Kidney glomerular epithelial cell (primary cell): ENCODE measurements at regions not wholly inside any gene's neighbourhood (a gene's known extent, or its start where the extent isn't known, plus 50 kb on each side); places are given as distances from the start of the nearest gene placed in this dataset.
"Not testable (repeated sequence)": the region's sequence is repeated elsewhere in the genome, so short reads cannot be mapped to it uniquely, and the experiment has no call there.

Source experiments
- DNase-seq: peaks from one replicate; lab custom pipeline; 2025; lab: John Stamatoyannopoulos, UW

- no peak for DNase-seq
These were observed 254.0 kb upstream of the GAS1 start for GRCh38 chr9:87201351-87201751.

DNA sequence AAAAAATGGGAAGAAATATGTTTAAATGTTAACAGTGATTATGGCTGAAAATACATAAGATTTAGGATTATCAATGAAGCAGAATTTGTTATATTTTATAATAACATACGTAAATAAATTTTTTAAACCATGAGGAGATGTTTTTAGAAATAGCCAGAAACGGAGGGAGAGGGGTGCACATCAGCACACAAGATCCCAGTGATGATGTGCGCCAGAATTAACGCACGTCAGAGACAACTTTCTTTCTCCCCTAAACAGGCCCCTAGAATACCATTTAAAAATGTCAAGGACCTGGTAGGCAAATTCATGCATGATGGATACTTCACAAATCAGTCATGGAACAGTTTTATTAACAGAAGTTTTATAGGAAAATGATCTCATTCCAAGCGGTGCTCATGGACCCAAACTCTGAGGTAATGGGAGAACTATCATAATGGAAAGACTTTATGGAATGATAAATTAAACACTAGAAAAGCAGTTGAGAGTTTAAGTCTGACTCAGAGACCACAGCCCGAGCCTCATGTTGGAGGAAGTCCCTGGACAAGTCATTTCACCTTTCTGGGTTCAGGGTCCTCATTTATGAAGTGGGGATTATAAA is 258.9 kb upstream of the GAS1 start:
- DNase-seq = peak; percentile 78

GRCh38 chr9:87210658-87211057 is 263.4 kb upstream of the GAS1 start:
- not testable (repeated sequence) for DNase-seq

GRCh38 chr9:87211669-87212068 is 264.4 kb upstream of the GAS1 start:
- no peak for DNase-seq

DNA sequence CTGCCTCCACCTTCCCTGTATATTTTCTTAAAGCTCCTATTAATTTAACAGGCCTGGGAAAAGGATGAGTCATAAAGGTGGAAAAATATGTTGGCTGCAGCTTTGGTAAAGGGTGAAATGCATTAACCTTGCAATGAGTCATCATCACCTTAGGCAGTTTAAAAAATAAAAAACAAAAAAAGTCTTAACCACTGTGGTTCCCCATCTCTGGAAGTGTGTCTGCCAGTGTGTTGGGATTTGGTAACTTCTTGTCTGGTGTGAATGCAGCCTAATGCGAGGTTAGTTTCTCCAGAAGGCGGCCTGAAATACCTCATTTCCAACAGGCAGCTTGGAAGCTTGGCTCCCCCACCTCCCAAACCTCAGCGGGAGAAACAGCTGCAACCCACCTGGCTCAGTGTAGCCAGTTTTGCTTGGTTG is 265.3 kb upstream of the GAS1 start:
- DNase-seq = peak; percentile 65

- peak; percentile 34 for DNase-seq
These were observed 266.6 kb upstream of the GAS1 start for GRCh38 chr9:87213948-87214347.

DNA sequence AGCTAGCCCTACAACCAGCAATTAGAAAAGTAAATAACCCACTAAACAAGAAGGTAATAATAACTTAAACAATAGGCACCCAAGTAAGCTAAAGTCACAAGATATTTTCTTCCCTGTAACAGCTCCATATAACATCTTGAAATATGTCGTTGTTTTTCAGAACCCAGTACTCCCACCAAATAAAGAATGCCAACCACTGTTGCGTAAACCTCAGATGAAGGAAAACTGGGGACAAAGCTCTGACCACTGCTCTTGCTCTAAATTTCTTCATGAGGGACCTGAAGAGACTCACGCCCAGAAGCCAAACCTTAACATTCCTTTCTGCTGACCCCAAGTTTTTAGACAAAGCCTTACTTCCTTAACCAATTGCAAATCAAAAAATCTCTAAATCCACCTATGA is 267.7 kb upstream of the GAS1 start:
- no peak for DNase-seq

- no peak for DNase-seq
These were observed 268.7 kb upstream of the GAS1 start for GRCh38 chr9:87216036-87216435.

DNA sequence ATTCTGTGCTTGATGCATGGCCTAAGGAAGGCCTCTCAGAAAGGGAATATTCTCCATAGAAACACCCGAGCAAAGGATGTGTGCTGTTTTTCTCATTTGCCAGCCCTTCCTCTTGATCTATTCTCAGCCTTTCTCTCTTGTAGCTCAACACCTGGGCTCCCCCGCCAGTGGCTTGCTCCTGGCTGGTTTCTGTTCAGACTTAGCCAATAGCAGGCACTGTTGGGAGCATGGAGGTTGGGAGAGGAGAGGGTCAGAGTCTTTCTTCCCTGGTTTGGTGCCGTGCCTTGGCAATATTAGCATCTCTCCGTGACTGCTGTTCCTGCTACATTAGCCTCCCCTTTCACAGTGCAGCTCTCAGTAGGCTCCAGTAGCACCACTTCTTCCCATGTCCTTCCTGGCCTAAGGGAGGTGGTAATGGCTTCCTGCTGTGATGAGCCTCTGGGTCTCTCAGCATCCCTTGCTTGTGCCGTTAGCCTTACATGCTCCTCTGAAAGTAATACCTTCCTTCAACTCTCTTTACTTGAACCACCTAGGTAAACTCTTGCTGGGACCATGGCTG is 269.7 kb upstream of the GAS1 start:
- DNase-seq = no peak

DNA sequence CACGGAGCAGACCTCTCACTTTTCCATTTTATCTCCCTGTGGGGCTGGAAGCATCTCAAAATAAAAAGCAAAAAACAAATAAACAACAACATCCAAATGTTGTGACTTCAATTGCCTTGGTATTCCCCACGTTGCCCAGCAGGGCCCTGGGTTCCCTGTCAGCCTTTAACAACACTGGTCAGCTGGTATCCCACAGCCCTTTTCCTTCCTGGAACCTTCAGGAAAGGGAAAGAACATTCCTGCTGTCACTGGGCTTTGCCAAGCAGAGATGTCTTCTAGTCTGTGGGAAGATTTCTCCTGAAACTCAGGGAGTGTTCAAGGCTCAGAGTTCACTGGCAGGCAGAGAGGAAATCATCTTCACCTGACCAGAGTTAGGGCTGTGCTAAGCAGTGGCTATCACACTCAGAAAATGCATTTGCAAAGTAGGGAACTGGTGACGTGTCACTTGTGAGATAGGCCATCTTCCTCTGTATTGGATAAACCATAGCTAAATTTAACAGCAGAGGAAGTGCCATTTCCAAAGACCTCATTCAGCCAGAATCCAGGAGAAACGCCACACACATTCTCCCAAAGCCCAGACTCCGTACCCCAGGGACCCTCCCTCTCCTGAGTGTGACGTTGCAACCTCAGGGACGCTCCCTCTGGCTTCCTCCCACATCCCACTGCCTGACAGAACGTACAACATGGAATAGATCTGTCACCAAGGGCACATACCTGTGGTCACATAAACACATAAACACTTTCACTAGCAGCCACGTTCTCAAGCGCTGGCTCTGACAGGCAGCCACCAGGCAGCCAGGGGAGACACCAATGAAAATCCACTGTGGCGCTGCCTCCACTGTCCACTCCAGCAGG is 274.0 kb upstream of the DAPK1 start:
- no peak for DNase-seq

- no peak for DNase-seq
These were observed 270.8 kb upstream of the DAPK1 start for GRCh38 chr9:87226896-87227295.

DNA sequence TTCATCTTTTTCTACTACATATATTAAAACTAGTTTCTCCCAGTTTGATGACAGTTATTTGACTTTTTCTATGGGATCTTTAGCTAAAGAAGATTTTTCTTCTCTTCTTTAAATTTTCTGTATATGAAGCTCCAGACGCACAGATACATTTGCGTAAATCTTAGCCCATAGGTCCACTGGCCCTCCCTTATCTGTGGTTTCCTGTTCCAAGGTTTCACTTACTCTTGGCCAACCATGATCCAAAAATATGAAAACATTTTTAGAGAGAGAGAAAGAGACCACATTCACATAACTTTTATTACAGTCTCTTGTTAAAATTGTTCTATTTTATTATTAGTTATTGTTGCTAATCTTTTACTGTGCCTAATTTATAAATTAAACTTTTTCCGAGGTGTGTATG is 270.2 kb upstream of the DAPK1 start:
- DNase-seq = no peak

DNA sequence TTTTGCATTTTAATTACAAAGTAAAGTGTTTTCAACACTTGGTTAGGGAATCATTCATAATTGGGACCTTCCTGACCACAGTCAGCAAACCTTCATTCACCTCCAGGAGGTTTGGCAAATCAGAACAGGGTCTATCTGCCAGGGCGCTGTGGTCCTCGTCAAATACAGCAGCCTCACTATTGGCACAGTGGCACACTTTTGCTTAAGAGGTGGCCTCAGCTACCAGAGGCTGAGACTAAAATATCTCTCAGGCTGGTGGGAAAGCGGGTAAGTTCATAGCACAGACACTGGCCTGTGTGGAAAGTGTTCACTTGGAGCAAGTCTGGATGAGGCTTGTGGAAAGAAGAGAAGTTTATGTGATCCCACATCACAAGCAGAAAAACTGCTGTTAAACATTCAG is 268.6 kb upstream of the DAPK1 start:
- no peak for DNase-seq

DNA sequence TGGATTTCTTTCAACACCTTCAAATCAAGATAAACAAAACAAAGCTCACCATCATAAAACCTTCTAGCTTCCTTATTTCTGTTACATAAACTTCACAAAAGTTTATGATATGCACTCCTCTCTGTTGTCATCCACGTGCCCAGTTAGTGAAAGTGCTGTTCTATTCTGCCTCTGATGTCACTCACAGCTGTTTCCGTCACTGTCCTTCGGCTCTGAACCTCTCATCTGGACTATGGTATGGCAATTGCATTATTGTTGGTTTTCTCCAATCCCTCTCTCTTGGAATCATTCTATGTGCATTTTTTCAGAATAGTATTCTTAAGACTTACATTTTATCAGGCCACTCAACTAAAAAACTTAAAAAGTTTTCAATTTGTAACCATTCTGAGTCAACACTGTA is 264.2 kb upstream of the DAPK1 start:
- no peak for DNase-seq

DNA sequence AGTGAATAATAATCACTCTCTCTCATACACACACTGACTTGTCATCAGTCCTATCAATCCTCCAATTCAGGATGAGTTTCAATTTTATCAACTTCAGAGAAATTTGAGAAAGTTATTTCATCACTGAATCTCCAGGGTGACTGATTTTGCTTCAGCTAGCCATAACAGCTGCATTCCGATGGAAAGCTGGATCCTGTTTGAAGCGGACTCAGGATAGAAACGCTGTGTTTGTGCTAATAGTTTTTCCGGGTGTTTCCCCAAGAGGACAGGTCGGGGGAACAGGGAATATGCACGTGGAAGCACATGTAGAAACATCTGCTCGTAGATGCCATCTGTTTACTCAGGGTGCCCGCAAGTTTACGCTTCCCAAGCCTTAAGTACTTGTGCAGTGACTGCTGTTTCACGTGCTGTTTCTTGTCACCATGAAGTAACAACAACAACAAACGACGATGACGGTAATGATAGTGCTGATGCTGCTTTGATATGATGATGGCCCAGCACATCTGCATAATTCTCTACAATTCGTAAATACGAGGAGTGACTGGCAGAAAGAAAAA is 263.7 kb upstream of the DAPK1 start:
- no peak for DNase-seq

GRCh38 chr9:87234854-87235253 is 262.8 kb upstream of the DAPK1 start:
- DNase-seq = no peak

DNA sequence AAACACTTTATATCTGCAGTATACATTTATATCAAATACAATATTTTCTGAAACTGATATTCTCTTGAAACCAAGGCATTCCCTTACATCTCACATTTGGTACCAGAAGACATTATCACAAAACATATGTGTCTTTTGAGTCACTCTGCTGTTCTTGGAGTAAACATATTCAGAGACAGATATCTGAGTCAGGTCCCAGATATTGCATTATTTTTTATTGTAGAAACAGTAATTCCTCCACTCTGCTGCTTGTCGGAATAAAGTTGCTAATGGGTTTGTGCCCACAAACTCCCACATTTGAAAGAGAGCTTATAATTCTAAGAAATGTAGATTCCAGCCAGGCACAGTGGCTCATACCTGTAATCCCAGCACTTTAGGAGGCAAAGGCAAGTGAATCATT is 261.1 kb upstream of the DAPK1 start:
- no peak for DNase-seq

DNA sequence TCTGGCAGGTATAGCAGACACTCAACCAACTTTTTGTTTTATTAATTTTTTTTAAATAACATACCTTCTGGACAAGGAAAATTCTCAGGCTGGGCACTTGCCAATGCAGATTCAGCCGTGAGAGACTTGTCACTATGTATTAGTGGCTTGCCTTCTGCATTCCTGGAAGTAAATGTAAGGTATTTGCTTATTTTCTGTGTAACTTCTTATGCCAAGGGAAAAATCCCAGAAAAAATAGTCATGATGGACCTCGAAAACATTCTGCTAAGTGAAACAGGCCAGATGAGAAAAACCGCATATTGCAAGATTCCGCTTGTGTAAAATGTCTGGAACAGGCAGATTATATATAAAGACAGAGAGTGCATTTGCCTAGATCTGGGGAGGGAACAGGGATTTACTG is 260.3 kb upstream of the DAPK1 start:
- no peak for DNase-seq

DNA sequence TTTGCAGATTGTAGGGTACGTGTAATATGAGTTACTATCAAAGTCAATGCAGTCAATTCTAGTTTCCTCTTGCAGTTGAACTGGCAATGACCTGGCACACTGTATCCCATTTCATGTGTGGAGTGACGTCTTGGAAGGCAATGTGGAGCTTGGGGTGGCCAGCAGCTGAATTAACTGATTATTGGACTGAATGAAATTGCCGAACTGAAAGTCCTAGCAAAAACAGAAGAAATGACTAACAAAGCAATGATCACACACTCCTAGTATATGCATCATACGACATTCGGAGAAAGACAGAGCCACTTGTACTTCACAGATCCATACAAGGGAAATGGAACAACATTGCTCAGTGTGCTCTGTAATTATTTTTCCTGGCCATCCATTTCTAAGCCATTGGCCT is 259.1 kb upstream of the DAPK1 start:
- no peak for DNase-seq

DNA sequence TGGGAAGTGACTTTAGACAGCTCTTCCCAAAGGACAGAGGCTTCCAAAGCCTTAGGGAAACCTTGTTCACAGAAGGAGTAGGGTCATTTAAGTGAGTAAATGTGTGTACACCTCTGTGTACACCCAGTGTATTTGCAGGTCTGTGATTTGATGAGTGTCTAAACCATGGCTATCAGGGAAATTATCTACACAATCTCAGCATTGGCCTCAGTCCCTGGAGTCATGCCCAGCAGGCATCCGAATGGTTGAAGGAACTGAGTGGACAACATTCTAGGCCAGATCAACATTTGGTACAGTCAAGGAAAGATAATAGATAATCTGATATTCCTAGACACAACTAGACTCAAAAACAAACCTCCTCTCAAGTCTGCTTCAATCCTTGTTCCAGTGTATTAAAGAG is 258.4 kb upstream of the DAPK1 start:
- DNase-seq = no peak

- no peak for DNase-seq
These were observed 254.1 kb upstream of the DAPK1 start for GRCh38 chr9:87243602-87244001.

DNA sequence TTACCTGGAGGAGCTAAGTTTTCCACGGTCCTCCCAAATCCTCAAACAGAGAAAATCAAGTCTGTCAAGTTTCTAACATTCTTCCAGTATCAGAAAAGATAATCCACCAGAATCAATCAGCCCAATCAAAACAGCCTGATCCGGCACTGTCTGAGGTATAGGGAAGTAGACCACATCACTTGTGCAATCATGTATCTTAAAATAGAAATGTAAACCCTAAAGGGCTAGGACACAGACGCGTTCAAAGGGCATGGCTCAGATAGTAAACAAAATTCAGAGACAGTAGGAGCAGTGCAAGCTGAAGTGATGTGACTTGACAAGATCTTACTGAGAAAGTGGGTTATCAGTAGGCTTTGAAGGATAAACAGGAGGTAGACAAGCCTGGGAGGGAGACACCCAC is 252.4 kb upstream of the DAPK1 start:
- no peak for DNase-seq

GRCh38 chr9:87247097-87247496 is 250.6 kb upstream of the DAPK1 start:
- DNase-seq = no peak
